NT2/D1 (cell line): ENCODE measurements at regions not wholly inside any gene's neighbourhood (a gene's known extent, or its start where the extent isn't known, plus 50 kb on each side); places are given as distances from the start of the nearest gene placed in this dataset.

Experiments
- SUZ12 ChIP-seq: IDR thresholded peaks from 2 replicates; pipeline ENCODE4 v1.6.1; 2011; ENCODE audit not compliant: insufficient read length, insufficient read depth; ENCODE audit errors: extremely low read depth
- YY1 ChIP-seq: IDR thresholded peaks from 2 replicates; pipeline ENCODE4 v1.6.1; 2011; ENCODE audit not compliant: insufficient read length, insufficient read depth

DNA sequence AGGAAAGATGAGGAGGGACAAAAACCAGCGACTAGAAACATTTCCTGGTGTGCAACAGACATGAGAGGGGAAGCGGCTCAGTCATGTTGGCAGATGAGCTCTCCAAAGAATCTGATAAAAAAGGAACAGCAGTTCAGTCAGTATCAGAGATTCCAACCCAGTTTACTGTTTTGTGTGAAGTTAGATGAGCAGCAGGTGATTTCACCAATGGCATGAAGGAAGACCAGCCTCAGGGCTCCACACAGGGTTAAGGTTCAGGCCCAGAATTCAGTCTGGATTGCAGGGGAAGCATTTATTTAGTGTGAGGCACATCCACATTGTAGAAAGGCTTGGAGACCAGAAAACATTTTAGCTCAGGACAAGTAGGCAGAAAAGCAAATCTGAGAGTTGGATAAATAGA is 317.8 kb downstream of the C6orf118 start:
- TF ChIP-seq SUZ12 (no peak), YY1 (no peak)
